ENCODE measurements at regions not wholly inside any gene's neighbourhood (a gene's known extent, or its start where the extent isn't known, plus 50 kb on each side); places are given as distances from the start of the nearest gene placed in this dataset.
"Not testable (repeated sequence)": the region's sequence is repeated elsewhere in the genome, so short reads cannot be mapped to it uniquely, and the experiment has no call there.

- TF ChIP-seq JUND (IDR thresholded peaks at IDR 0.05; ENCODE audit: low read depth), result no peak
- no peak for DNase-seq (ENCODE audit: low read depth in 1 of 2, low spot score in 1 of 2)
- in situ Hi-C loops (cut with HindIII; ENCODE audit: low pct_unique_long_range_greater_than_20kb, low sequenced_read_pairs), result no loop called here
Measured at GRCh38 chr7:93725954-93726353, 151.4 kb upstream of the CALCR start.

- DNase-seq (ENCODE audit: low read depth in 1 of 2, low spot score in 1 of 2), result no peak
- in situ Hi-C loops (cut with HindIII; ENCODE audit: low pct_unique_long_range_greater_than_20kb, low sequenced_read_pairs), result no loop called here
- no peak for TF ChIP-seq JUND (IDR thresholded peaks at IDR 0.05; ENCODE audit: low read depth)
Measured at GRCh38 chr7:93723424-93724124, 149.1 kb upstream of the CALCR start.

GRCh38 chr7:93720106-93720505 is 145.6 kb upstream of the CALCR start:
- no peak for TF ChIP-seq JUND (IDR thresholded peaks at IDR 0.05; ENCODE audit: low read depth)
- in situ Hi-C loops (cut with HindIII; ENCODE audit: low pct_unique_long_range_greater_than_20kb, low sequenced_read_pairs), result no loop called here
- no peak for DNase-seq (ENCODE audit: low read depth in 1 of 2, low spot score in 1 of 2)

- in situ Hi-C loops (cut with HindIII; ENCODE audit: low pct_unique_long_range_greater_than_20kb, low sequenced_read_pairs), result no loop called here
- TF ChIP-seq JUND (IDR thresholded peaks at IDR 0.05; ENCODE audit: low read depth), result no peak
- DNase-seq (ENCODE audit: low read depth in 1 of 2, low spot score in 1 of 2), result peak in 1 of 2 experiments; percentile 5
Measured at GRCh38 chr7:93719546-93719945, 145.0 kb upstream of the CALCR start.

- no peak for DNase-seq (ENCODE audit: low read depth in 1 of 2, low spot score in 1 of 2)
- in situ Hi-C loops (cut with HindIII; ENCODE audit: low pct_unique_long_range_greater_than_20kb, low sequenced_read_pairs), result no loop called here
Measured at GRCh38 chr7:93717217-93717900, 142.8 kb upstream of the CALCR start.

GRCh38 chr7:93715234-93715633 is 140.7 kb upstream of the CALCR start:
- no peak for TF ChIP-seq JUND (IDR thresholded peaks at IDR 0.05; ENCODE audit: low read depth)
- peak in 1 of 2 experiments; percentile 30 for DNase-seq (ENCODE audit: low read depth in 1 of 2, low spot score in 1 of 2)
- in situ Hi-C loops (cut with HindIII; ENCODE audit: low pct_unique_long_range_greater_than_20kb, low sequenced_read_pairs), result no loop called here

More at GRCh38 chr7:93717217-93717900, 142.8 kb upstream of the CALCR start:
- TF ChIP-seq JUND (IDR thresholded peaks at IDR 0.05; ENCODE audit: low read depth), result no peak

- DNase-seq (ENCODE audit: low read depth in 1 of 2, low spot score in 1 of 2), result no peak
- TF ChIP-seq JUND (IDR thresholded peaks at IDR 0.05; ENCODE audit: low read depth), result no peak
- in situ Hi-C loops (cut with HindIII; ENCODE audit: low pct_unique_long_range_greater_than_20kb, low sequenced_read_pairs), result no loop called here
Measured at GRCh38 chr7:93711926-93712325, 137.4 kb upstream of the CALCR start.

- DNase-seq (ENCODE audit: low read depth in 1 of 2, low spot score in 1 of 2); in situ Hi-C loops (cut with HindIII; ENCODE audit: low pct_unique_long_range_greater_than_20kb, low sequenced_read_pairs): not testable (repeated sequence)
Measured at GRCh38 chr7:93708255-93708654, 133.7 kb upstream of the CALCR start.

GRCh38 chr7:93707249-93707648 is 132.7 kb upstream of the CALCR start:
- DNase-seq (ENCODE audit: low read depth in 1 of 2, low spot score in 1 of 2), result no peak

GRCh38 chr7:93706162-93706561 is 131.6 kb upstream of the CALCR start:
- in situ Hi-C loops (cut with HindIII; ENCODE audit: low pct_unique_long_range_greater_than_20kb, low sequenced_read_pairs); DNase-seq (ENCODE audit: low read depth in 1 of 2, low spot score in 1 of 2): not testable (repeated sequence)

More at GRCh38 chr7:93707249-93707648, 132.7 kb upstream of the CALCR start:
- in situ Hi-C loops (cut with HindIII; ENCODE audit: low pct_unique_long_range_greater_than_20kb, low sequenced_read_pairs), result no loop called here
- TF ChIP-seq JUND (IDR thresholded peaks at IDR 0.05; ENCODE audit: low read depth), result no peak

- DNase-seq (ENCODE audit: low read depth in 1 of 2, low spot score in 1 of 2), result no peak
- in situ Hi-C loops (cut with HindIII; ENCODE audit: low pct_unique_long_range_greater_than_20kb, low sequenced_read_pairs), result no loop called here
- no peak for TF ChIP-seq JUND (IDR thresholded peaks at IDR 0.05; ENCODE audit: low read depth)
Measured at GRCh38 chr7:93704217-93704616, 129.7 kb upstream of the CALCR start.

- no peak for DNase-seq (ENCODE audit: low read depth in 1 of 2, low spot score in 1 of 2)
- no peak for TF ChIP-seq JUND (IDR thresholded peaks at IDR 0.05; ENCODE audit: low read depth)
- in situ Hi-C loops (cut with HindIII; ENCODE audit: low pct_unique_long_range_greater_than_20kb, low sequenced_read_pairs), result no loop called here
Measured at GRCh38 chr7:93697901-93698300, 123.4 kb upstream of the CALCR start.

- no peak for TF ChIP-seq JUND (IDR thresholded peaks at IDR 0.05; ENCODE audit: low read depth)
- in situ Hi-C loops (cut with HindIII; ENCODE audit: low pct_unique_long_range_greater_than_20kb, low sequenced_read_pairs), result no loop called here
- DNase-seq (ENCODE audit: low read depth in 1 of 2, low spot score in 1 of 2), result no peak
Measured at GRCh38 chr7:93693796-93694195, 119.3 kb upstream of the CALCR start.
